GM23338 (cell line): ENCODE measurements at regions not wholly inside any gene's neighbourhood (a gene's known extent, or its start where the extent isn't known, plus 50 kb on each side); places are given as distances from the start of the nearest gene placed in this dataset.

ENCODE experiments used
- ATAC-seq: fragments of 200-7000 bp; cut with Tn5 transposase; 3 replicates; pipeline ENCODE4 v1.9.1; 2020
- DNase-seq: peaks from one replicate; pipeline ENCODE4 v3.0.0-alpha.2; 2015; ENCODE audit warnings: low spot score
- H2AFZ ChIP-seq: fragments of 200-600 bp; sonication (generic); 2 replicates; pipeline ENCODE4 v1.8.0; 2016; ENCODE audit warnings: antibody characterized with exemption, mild to moderate bottlenecking, moderate library complexity
- H3F3A ChIP-seq: fragments of 200-600 bp; sonication (generic); replicated peaks from 2 replicates; pipeline ENCODE4 v1.8.0; 2017; ENCODE audit warnings: antibody characterized with exemption, mixed run types, low read depth
- H3K27ac ChIP-seq: fragments of 200-600 bp; sonication (generic); 2 replicates; pipeline ENCODE4 v1.6.1; 2016; ENCODE audit warnings: low read depth
- H3K27me3 ChIP-seq: fragments of 200-600 bp; sonication (generic); 2 replicates; pipeline ENCODE4 v1.8.0; 2016; ENCODE audit warnings: mild to moderate bottlenecking, mixed run types, moderate library complexity; ENCODE audit not compliant: insufficient read depth
- H3K36me3 ChIP-seq: fragments of 200-600 bp; sonication (generic); 2 replicates; pipeline ENCODE4 v1.8.0; 2016; ENCODE audit warnings: mild to moderate bottlenecking; ENCODE audit not compliant: insufficient read depth
- H3K4me1 ChIP-seq: fragments of 200-600 bp; sonication (generic); 2 replicates; pipeline ENCODE4 v1.8.0; 2016; ENCODE audit warnings: mild to moderate bottlenecking, moderate library complexity; ENCODE audit not compliant: insufficient read depth
- H3K4me2 ChIP-seq: fragments of 200-600 bp; sonication (generic); 2 replicates; pipeline ENCODE4 v1.7.1; 2017; ENCODE audit warnings: mixed run types
- H3K4me3 ChIP-seq: fragments of 200-600 bp; sonication (generic); 2 replicates; pipeline ENCODE4 v1.6.1; 2016; ENCODE audit warnings: mixed run types
- H3K79me2 ChIP-seq: fragments of 200-600 bp; sonication (generic); replicated peaks from 2 replicates; pipeline ENCODE4 v1.8.0; 2017; ENCODE audit warnings: mild to moderate bottlenecking; ENCODE audit not compliant: insufficient read depth
- H3K9me2 ChIP-seq: fragments of 200-600 bp; sonication (generic); 2 replicates; pipeline ENCODE4 v1.8.0; 2017; ENCODE audit not compliant: insufficient read depth
- H4K20me1 ChIP-seq: fragments of 200-600 bp; sonication (generic); replicated peaks from 2 replicates; pipeline ENCODE4 v1.8.0; 2017; ENCODE audit warnings: mild to moderate bottlenecking; ENCODE audit not compliant: insufficient read depth
- H3K27ac Mint-ChIP-seq: 2 replicates; pipeline ENCODE4 v1.8.0; 2020; ENCODE audit warnings: inconsistent platforms, mild to moderate bottlenecking, moderate library complexity, mixed read lengths
- H3K27me3 Mint-ChIP-seq: 3 replicates; pipeline ENCODE4 v1.8.0; 2022; ENCODE audit warnings: low read depth, mild to moderate bottlenecking, moderate library complexity, mixed read lengths, inconsistent platforms; ENCODE audit not compliant: insufficient read depth, poor library complexity
- H3K36me3 Mint-ChIP-seq: 3 replicates; pipeline ENCODE4 v1.8.0; 2021; ENCODE audit warnings: low read depth, mild to moderate bottlenecking, inconsistent platforms, moderate library complexity, mixed read lengths
- H3K4me1 Mint-ChIP-seq: 3 replicates; pipeline ENCODE4 v1.8.0; 2020; ENCODE audit warnings: mild to moderate bottlenecking, inconsistent platforms, mixed read lengths
- H3K4me3 Mint-ChIP-seq: 3 replicates; pipeline ENCODE4 v1.8.0; 2021; ENCODE audit warnings: moderate library complexity, mild to moderate bottlenecking, inconsistent platforms, mixed read lengths
- H3K9me3 Mint-ChIP-seq: 3 replicates; pipeline ENCODE4 v1.8.0; 2020; ENCODE audit warnings: moderate library complexity, mild to moderate bottlenecking, inconsistent platforms, mixed read lengths
- CREB1 ChIP-seq: fragments of 250-450 bp; sonication (Bioruptor Pico); IDR thresholded peaks from 2 replicates; pipeline ENCODE4 v1.5.0; 2020; ENCODE audit warnings: low read depth, mild to moderate bottlenecking, moderate library complexity
- EZH2 ChIP-seq: fragments of 200-600 bp; sonication (generic); IDR thresholded peaks from one replicate; pipeline ENCODE4 v1.8.0; 2017; ENCODE audit warnings: antibody characterized with exemption, mild to moderate bottlenecking, low read depth; ENCODE audit not compliant: unreplicated experiment
- JUNB ChIP-seq: IDR thresholded peaks from one replicate; pipeline ENCODE4 v1.6.1; 2016; ENCODE audit warnings: antibody characterized with exemption; ENCODE audit not compliant: unreplicated experiment
- POLR2AphosphoS5 ChIP-seq: IDR thresholded peaks from 2 replicates; pipeline ENCODE4 v1.6.1; 2016; ENCODE audit warnings: antibody characterized with exemption, low read depth
- STAT1 ChIP-seq: IDR thresholded peaks from one replicate; pipeline ENCODE4 v1.6.1; 2016; ENCODE audit warnings: antibody characterized with exemption; ENCODE audit not compliant: unreplicated experiment
- TF ChIP-seq, protein P1 (sequence below): IDR thresholded peaks from one replicate; pipeline ENCODE4 v1.6.1; 2018; ENCODE audit warnings: antibody characterized with exemption; ENCODE audit not compliant: unreplicated experiment
- TF ChIP-seq, protein P2 (sequence below): IDR thresholded peaks from 2 replicates; pipeline ENCODE4 v1.6.1; 2016; ENCODE audit warnings: antibody characterized with exemption
- TF ChIP-seq, protein P3 (sequence below), 2 experiments: fragments of 200-600 bp in 1 of 2; sonication (generic) in 1 of 2; conservative IDR thresholded peaks; 2 replicates each; pipeline versions ENCODE4 v1.5.1 to v1.6.1; 2016 to 2017; ENCODE audit warnings: antibody characterized with exemption in 2 of 2, low read depth in 2 of 2, mild to moderate bottlenecking in 2 of 2, moderate library complexity in 1 of 2

DNA sequence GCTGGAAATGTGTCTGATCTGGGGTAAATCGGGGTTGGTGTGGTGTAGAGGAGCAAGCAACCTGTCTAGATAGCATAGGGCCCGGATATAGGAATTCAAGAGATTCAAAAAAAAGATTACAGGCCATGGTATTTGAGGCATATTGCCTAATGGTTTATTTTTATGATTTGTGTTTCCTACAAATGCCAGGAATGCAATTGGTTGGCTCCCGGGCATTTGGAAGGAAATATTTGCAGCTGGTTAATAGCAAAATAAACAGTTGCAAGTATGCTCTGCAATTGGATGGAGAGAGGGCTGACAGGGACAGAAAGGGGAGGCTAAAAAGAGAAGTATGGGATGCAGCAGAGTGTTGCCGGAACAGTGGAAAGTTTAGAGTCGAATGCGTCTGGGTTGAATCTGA is 315.6 kb upstream of the ATP2B1 start (continued):
- TF ChIP-seq STAT1, result no peak
- TF ChIP-seq, protein P1, sequence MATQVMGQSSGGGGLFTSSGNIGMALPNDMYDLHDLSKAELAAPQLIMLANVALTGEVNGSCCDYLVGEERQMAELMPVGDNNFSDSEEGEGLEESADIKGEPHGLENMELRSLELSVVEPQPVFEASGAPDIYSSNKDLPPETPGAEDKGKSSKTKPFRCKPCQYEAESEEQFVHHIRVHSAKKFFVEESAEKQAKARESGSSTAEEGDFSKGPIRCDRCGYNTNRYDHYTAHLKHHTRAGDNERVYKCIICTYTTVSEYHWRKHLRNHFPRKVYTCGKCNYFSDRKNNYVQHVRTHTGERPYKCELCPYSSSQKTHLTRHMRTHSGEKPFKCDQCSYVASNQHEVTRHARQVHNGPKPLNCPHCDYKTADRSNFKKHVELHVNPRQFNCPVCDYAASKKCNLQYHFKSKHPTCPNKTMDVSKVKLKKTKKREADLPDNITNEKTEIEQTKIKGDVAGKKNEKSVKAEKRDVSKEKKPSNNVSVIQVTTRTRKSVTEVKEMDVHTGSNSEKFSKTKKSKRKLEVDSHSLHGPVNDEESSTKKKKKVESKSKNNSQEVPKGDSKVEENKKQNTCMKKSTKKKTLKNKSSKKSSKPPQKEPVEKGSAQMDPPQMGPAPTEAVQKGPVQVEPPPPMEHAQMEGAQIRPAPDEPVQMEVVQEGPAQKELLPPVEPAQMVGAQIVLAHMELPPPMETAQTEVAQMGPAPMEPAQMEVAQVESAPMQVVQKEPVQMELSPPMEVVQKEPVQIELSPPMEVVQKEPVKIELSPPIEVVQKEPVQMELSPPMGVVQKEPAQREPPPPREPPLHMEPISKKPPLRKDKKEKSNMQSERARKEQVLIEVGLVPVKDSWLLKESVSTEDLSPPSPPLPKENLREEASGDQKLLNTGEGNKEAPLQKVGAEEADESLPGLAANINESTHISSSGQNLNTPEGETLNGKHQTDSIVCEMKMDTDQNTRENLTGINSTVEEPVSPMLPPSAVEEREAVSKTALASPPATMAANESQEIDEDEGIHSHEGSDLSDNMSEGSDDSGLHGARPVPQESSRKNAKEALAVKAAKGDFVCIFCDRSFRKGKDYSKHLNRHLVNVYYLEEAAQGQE, result no peak
- TF ChIP-seq POLR2AphosphoS5, result no peak
- TF ChIP-seq CREB1, result no peak
- TF ChIP-seq, protein P2, sequence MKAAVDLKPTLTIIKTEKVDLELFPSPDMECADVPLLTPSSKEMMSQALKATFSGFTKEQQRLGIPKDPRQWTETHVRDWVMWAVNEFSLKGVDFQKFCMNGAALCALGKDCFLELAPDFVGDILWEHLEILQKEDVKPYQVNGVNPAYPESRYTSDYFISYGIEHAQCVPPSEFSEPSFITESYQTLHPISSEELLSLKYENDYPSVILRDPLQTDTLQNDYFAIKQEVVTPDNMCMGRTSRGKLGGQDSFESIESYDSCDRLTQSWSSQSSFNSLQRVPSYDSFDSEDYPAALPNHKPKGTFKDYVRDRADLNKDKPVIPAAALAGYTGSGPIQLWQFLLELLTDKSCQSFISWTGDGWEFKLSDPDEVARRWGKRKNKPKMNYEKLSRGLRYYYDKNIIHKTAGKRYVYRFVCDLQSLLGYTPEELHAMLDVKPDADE, result no peak
- TF ChIP-seq JUNB, result no peak
- TF ChIP-seq EZH2, result no peak

DNA sequence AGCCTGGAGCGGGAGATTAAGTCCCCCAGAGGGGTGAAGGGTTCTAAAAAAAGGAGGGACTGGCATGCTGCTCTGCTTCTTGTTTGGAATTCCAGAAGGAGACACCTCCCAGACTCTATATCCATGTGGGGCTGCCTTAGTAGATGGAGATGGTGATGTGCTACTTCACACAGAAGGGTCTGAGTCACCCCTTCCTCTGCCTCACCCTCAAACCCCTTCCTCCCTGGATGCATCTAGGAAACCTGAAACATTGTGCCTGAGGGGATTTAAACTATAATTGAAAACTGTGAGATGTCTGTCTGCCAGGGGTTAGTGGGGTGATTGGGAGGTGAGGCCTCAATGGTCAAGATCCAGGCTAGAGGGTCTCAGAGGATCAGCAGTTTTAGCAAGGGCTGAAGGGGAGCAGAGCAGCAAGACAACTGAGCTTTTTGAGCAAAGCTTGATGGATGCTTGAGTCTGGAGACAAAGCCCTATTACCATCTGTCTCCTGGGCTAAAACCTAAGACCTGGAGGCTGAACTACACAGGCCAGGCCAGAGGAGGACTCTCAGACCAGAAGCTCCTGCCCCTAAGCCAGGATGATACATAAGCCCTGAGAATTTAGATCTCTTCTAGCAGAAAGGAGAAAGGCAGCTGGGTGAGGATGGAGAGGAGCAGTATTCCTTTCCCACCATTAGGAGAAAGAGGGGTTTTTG is 314.7 kb upstream of the ATP2B1 start:
- Mint-ChIP-seq H3K27me3 (peaks cover 3% of the 10 kb centered on the region), H3K4me3 (no peak overlapping the region), H3K27ac (no peak overlapping the region), H3K9me3 (no peaks in the 10 kb centered on the region), H3K4me1 (peaks cover 4% of the 10 kb centered on the region; the same call in 1 of the 3 replicates), H3K36me3 (no peaks in the 10 kb centered on the region)
- no peaks in the 10 kb centered on the region for H3K36me3 ChIP-seq
- ATAC-seq, result no peak
- no peaks in the 10 kb centered on the region for H3K27me3 ChIP-seq
- no peaks in the 10 kb centered on the region for H3F3A ChIP-seq
- no peak overlapping the region for H3K4me3 ChIP-seq
- no peak overlapping the region for H3K27ac ChIP-seq
- no peaks in the 10 kb centered on the region for H4K20me1 ChIP-seq
- no peaks in the 10 kb centered on the region; the same call in 1 of the 2 replicates for H3K4me1 ChIP-seq
- H3K9me2 ChIP-seq, result no peaks in the 10 kb centered on the region
- H2AFZ ChIP-seq, result no peak overlapping the region
- no peaks in the 10 kb centered on the region for H3K79me2 ChIP-seq
- no peak overlapping the region for H3K4me2 ChIP-seq
- DNase-seq, result no peak
- TF ChIP-seq, protein P2, result no peak
- TF ChIP-seq CREB1 (no peak), STAT1 (no peak), POLR2AphosphoS5 (no peak), EZH2 (no peak)
- TF ChIP-seq, protein P1, result no peak
- TF ChIP-seq, protein P3, sequence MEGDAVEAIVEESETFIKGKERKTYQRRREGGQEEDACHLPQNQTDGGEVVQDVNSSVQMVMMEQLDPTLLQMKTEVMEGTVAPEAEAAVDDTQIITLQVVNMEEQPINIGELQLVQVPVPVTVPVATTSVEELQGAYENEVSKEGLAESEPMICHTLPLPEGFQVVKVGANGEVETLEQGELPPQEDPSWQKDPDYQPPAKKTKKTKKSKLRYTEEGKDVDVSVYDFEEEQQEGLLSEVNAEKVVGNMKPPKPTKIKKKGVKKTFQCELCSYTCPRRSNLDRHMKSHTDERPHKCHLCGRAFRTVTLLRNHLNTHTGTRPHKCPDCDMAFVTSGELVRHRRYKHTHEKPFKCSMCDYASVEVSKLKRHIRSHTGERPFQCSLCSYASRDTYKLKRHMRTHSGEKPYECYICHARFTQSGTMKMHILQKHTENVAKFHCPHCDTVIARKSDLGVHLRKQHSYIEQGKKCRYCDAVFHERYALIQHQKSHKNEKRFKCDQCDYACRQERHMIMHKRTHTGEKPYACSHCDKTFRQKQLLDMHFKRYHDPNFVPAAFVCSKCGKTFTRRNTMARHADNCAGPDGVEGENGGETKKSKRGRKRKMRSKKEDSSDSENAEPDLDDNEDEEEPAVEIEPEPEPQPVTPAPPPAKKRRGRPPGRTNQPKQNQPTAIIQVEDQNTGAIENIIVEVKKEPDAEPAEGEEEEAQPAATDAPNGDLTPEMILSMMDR (conservative IDR thresholded peaks at IDR 0.05; ENCODE audit: low read depth in 2 of 2), result no peak
